ENCODE measurements at regions not wholly inside any gene's neighbourhood (a gene's known extent, or its start where the extent isn't known, plus 50 kb on each side); places are given as distances from the start of the nearest gene placed in this dataset.

DNA sequence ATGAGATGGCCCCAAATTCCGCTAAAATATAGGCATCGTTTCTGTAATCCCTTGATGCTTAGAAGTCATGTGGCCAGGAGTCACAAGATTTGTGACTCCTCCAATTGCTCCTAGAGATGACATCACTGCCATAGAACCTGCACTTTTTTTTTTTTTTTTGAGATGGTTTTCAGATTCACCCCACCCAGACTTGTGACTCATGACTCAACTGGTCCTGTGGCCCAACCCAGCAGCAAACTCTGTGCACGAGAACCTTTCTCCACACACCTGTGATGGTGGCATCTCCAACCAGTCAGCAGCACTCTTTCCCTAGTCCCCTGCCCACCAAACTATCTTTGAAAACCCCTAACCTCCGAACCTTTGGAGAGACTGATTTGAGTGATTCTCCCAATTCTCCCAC is 414.0 kb downstream of the MED10 start (continued):
- TF ChIP-seq, protein P1, sequence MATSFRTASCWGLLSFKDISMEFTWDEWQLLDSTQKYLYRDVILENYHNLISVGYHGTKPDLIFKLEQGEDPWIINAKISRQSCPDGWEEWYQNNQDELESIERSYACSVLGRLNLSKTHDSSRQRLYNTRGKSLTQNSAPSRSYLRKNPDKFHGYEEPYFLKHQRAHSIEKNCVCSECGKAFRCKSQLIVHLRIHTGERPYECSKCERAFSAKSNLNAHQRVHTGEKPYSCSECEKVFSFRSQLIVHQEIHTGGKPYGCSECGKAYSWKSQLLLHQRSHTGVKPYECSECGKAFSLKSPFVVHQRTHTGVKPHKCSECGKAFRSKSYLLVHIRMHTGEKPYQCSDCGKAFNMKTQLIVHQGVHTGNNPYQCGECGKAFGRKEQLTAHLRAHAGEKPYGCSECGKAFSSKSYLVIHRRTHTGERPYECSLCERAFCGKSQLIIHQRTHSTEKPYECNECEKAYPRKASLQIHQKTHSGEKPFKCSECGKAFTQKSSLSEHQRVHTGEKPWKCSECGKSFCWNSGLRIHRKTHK (tag by site-specific recombination; IDR thresholded peaks at IDR 0.05) = no peak

DNA sequence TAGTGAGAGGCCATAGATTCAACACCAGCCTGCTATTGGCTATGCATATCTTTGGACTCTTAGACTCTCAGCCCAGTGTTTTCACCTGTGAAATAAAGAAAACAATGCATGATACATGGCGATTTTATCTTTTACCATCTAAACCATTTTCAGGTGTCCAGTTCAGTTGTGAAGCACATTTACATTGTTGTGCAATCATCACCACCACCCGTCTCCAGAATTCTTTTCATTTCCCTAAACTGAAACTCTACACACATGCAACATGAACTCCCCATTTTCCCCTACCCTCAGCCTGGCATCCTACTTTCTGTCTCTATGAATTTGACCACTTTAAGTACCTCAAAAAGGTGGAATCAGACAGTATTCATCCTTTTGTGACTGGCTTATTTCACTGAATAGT is 420.6 kb downstream of the MED10 start:
- no peaks in the 10 kb centered on the region for H3K4me1 ChIP-seq (ENCODE audit: control insufficient read depth, insufficient read depth, low read length)

DNA sequence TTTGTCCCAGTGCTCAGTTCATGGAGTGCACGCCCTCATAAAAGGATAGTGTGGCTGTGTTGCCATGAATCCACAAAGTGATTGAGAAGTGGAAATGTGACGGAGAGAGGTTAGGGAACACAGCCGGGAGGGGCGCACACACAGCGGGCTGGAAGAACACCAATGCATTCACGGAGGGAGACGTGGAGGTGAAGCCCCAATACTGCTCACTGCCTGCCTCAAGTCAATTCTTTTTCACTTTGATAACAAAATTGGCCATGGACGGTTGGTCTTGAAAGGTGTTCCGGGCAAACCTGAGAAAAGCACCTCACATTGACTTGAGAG is 424.1 kb downstream of the MED10 start:
- H3K4me3 ChIP-seq (ENCODE audit: low read depth, low read length) = no peak overlapping the region
- H3K27ac ChIP-seq (ENCODE audit: extremely low read depth, low read depth, low read length) = no peak overlapping the region
- ChIA-PET POLR2A (no interaction called here), CTCF (no interaction called here)
- no peak for TF ChIP-seq ZNF140 (tag by site-specific recombination; IDR thresholded peaks at IDR 0.05)
- no peak for TF ChIP-seq REPIN1 (tag by site-specific recombination; IDR thresholded peaks at IDR 0.05; ENCODE audit: low read depth)
- no peak for TF ChIP-seq HOXC10 (CRISPR knock-in tag; IDR thresholded peaks at IDR 0.05)
- no peak for TF ChIP-seq ZNF48 (tag by site-specific recombination; IDR thresholded peaks at IDR 0.05)
- no peak for TF ChIP-seq ZNF596 (tag by site-specific recombination; IDR thresholded peaks at IDR 0.05)
- no peak for TF ChIP-seq ZIC2 (tag by site-specific recombination; IDR thresholded peaks at IDR 0.05)
- TF ChIP-seq YY2 (tag by site-specific recombination; IDR thresholded peaks at IDR 0.05) = no peak
- TF ChIP-seq MEIS1 (CRISPR knock-in tag; IDR thresholded peaks at IDR 0.05; ENCODE audit: borderline replicate concordance) = no peak
- no peak for TF ChIP-seq ZNF664 (tag by site-specific recombination; IDR thresholded peaks at IDR 0.05)
- TF ChIP-seq ZNF426 (tag by site-specific recombination; IDR thresholded peaks at IDR 0.05) = no peak
- no peak for TF ChIP-seq ZNF133 (tag by site-specific recombination; IDR thresholded peaks at IDR 0.05)
- TF ChIP-seq ZNF791 (tag by site-specific recombination; IDR thresholded peaks at IDR 0.05) = no peak
- TF ChIP-seq, protein P2, sequence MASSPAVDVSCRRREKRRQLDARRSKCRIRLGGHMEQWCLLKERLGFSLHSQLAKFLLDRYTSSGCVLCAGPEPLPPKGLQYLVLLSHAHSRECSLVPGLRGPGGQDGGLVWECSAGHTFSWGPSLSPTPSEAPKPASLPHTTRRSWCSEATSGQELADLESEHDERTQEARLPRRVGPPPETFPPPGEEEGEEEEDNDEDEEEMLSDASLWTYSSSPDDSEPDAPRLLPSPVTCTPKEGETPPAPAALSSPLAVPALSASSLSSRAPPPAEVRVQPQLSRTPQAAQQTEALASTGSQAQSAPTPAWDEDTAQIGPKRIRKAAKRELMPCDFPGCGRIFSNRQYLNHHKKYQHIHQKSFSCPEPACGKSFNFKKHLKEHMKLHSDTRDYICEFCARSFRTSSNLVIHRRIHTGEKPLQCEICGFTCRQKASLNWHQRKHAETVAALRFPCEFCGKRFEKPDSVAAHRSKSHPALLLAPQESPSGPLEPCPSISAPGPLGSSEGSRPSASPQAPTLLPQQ (tag by site-specific recombination; IDR thresholded peaks at IDR 0.05) = no peak
- no peak for TF ChIP-seq ZNF555 (tag by site-specific recombination; conservative IDR thresholded peaks at IDR 0.05)
- H3K4me1 ChIP-seq (ENCODE audit: control insufficient read depth, insufficient read depth, low read length) = no peaks in the 10 kb centered on the region
- H3K9me3 ChIP-seq (ENCODE audit: control insufficient read depth, insufficient read depth, low read depth, low read length) = no peaks in the 10 kb centered on the region; the same call in 1 of the 2 replicates
- H3K36me3 ChIP-seq (ENCODE audit: control insufficient read depth in 2 of 2, insufficient read depth in 1 of 2, low read length in 2 of 2) = no peaks in the 10 kb centered on the region

More for the DNA sequence above, 420.6 kb downstream of the MED10 start:
- CTCF ChIA-PET = no interaction called here
- Histone ChIP-seq H3K27ac (ENCODE audit: extremely low read depth, low read depth, low read length) (no peak overlapping the region), H3K9me3 (ENCODE audit: control insufficient read depth, insufficient read depth, low read depth, low read length) (no peaks in the 10 kb centered on the region; the same call in 1 of the 2 replicates), H3K36me3 (ENCODE audit: control insufficient read depth in 2 of 2, insufficient read depth in 1 of 2, low read length in 2 of 2) (no peaks in the 10 kb centered on the region), H3K4me3 (ENCODE audit: low read depth, low read length) (no peak overlapping the region)
- POLR2A ChIA-PET = no interaction called here
- TF ChIP-seq ZNF544 (tag by site-specific recombination; IDR thresholded peaks at IDR 0.05) = no peak
- TF ChIP-seq ZNF354C (tag by site-specific recombination; IDR thresholded peaks at IDR 0.05; ENCODE audit: borderline replicate concordance, low read depth) = no peak
- no peak for TF ChIP-seq RBAK (tag by site-specific recombination; IDR thresholded peaks at IDR 0.05)
- TF ChIP-seq ZNF274 (IDR thresholded peaks at IDR 0.05; ENCODE audit: low read length) = no peak
- TF ChIP-seq ZNF274 (tag by site-specific recombination; IDR thresholded peaks at IDR 0.05; ENCODE audit: borderline replicate concordance) = no peak
- no peak for TF ChIP-seq KLF9 (tag by site-specific recombination; IDR thresholded peaks at IDR 0.05; ENCODE audit: low read depth)
- no peak for TF ChIP-seq ZNF311 (tag by site-specific recombination; IDR thresholded peaks at IDR 0.05; ENCODE audit: borderline replicate concordance)
- no peak for TF ChIP-seq ZXDB (tag by site-specific recombination; IDR thresholded peaks at IDR 0.05)
- no peak for TF ChIP-seq ZNF677 (tag by site-specific recombination; IDR thresholded peaks at IDR 0.05)
- TF ChIP-seq, protein P3, sequence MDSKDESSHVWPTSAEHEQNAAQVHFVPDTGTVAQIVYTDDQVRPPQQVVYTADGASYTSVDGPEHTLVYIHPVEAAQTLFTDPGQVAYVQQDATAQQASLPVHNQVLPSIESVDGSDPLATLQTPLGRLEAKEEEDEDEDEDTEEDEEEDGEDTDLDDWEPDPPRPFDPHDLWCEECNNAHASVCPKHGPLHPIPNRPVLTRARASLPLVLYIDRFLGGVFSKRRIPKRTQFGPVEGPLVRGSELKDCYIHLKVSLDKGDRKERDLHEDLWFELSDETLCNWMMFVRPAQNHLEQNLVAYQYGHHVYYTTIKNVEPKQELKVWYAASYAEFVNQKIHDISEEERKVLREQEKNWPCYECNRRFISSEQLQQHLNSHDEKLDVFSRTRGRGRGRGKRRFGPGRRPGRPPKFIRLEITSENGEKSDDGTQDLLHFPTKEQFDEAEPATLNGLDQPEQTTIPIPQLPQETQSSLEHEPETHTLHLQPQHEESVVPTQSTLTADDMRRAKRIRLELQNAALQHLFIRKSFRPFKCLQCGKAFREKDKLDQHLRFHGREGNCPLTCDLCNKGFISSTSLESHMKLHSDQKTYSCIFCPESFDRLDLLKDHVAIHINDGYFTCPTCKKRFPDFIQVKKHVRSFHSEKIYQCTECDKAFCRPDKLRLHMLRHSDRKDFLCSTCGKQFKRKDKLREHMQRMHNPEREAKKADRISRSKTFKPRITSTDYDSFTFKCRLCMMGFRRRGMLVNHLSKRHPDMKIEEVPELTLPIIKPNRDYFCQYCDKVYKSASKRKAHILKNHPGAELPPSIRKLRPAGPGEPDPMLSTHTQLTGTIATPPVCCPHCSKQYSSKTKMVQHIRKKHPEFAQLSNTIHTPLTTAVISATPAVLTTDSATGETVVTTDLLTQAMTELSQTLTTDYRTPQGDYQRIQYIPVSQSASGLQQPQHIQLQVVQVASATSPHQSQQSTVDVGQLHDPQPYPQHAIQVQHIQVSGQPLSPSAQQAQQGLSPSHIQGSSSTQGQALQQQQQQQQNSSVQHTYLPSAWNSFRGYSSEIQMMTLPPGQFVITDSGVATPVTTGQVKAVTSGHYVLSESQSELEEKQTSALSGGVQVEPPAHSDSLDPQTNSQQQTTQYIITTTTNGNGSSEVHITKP (tag by site-specific recombination; IDR thresholded peaks at IDR 0.05) = no peak
- TF ChIP-seq SP3 (tag by site-specific recombination; IDR thresholded peaks at IDR 0.05) = no peak
- no peak for TF ChIP-seq ZNF202 (tag by site-specific recombination; IDR thresholded peaks at IDR 0.05; ENCODE audit: borderline replicate concordance)
- no peak for TF ChIP-seq ZNF664 (tag by site-specific recombination; IDR thresholded peaks at IDR 0.05)
- no peak for TF ChIP-seq ZNF433 (tag by site-specific recombination; IDR thresholded peaks at IDR 0.05; ENCODE audit: low read depth)
- no peak for TF ChIP-seq ZNF221 (tag by site-specific recombination; IDR thresholded peaks at IDR 0.05; ENCODE audit: borderline replicate concordance)
- TF ChIP-seq FEZF1 (tag by site-specific recombination; IDR thresholded peaks at IDR 0.05) = no peak
- no peak for TF ChIP-seq ZNF341 (tag by site-specific recombination; IDR thresholded peaks at IDR 0.05; ENCODE audit: low read depth)
- no peak for TF ChIP-seq ZNF558 (tag by site-specific recombination; IDR thresholded peaks at IDR 0.05)
- no peak for TF ChIP-seq KLF1 (tag by site-specific recombination; IDR thresholded peaks at IDR 0.05)
- no peak for TF ChIP-seq ZNF501 (tag by site-specific recombination; IDR thresholded peaks at IDR 0.05)
- TF ChIP-seq ZNF133 (tag by site-specific recombination; IDR thresholded peaks at IDR 0.05) = no peak
